ENCODE measurements at regions not wholly inside any gene's neighbourhood (a gene's known extent, or its start where the extent isn't known, plus 50 kb on each side); places are given as distances from the start of the nearest gene placed in this dataset.

DNA sequence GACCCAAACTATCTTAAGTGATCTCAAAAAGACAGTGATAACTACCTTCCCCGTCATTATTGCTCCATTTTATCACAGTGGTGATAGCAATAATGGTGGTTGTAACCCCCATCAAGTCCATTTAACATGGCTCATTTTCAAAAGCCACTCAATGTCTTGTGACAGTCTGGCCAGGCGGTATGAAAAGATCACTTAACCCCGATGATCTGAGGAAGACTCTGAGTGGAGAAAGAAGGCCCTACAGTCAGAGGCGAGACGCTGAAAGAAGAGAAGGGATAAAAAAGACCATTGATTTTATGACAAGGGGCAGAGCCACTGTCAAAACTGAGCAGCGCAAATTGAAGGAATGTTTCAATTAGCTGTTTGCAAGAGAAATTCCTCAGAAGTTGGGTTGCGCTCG lies 417.2 kb upstream of the PBX1 start:
- TF ChIP-seq POLR2AphosphoS5 (IDR thresholded peaks at IDR 0.05; ENCODE audit: insufficient read depth in 1 of 2, low read depth in 1 of 2): no peak
- TF ChIP-seq, protein P1, sequence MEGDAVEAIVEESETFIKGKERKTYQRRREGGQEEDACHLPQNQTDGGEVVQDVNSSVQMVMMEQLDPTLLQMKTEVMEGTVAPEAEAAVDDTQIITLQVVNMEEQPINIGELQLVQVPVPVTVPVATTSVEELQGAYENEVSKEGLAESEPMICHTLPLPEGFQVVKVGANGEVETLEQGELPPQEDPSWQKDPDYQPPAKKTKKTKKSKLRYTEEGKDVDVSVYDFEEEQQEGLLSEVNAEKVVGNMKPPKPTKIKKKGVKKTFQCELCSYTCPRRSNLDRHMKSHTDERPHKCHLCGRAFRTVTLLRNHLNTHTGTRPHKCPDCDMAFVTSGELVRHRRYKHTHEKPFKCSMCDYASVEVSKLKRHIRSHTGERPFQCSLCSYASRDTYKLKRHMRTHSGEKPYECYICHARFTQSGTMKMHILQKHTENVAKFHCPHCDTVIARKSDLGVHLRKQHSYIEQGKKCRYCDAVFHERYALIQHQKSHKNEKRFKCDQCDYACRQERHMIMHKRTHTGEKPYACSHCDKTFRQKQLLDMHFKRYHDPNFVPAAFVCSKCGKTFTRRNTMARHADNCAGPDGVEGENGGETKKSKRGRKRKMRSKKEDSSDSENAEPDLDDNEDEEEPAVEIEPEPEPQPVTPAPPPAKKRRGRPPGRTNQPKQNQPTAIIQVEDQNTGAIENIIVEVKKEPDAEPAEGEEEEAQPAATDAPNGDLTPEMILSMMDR (IDR thresholded peaks at IDR 0.05): no peak
- TF ChIP-seq POLR2A (IDR thresholded peaks at IDR 0.05): no peak
